Loucy (cell line): ENCODE measurements at regions not wholly inside any gene's neighbourhood (a gene's known extent, or its start where the extent isn't known, plus 50 kb on each side); places are given as distances from the start of the nearest gene placed in this dataset.

Experiments used
- H2AFZ ChIP-seq: fragments of 200-600 bp; sonication (generic); 2 replicates; pipeline ENCODE4 v1.6.0; 2016; ENCODE audit warnings: antibody characterized with exemption, mild to moderate bottlenecking, low read length, moderate library complexity
- H3F3A ChIP-seq: fragments of 200-600 bp; 2 replicates; pipeline ENCODE4 v1.6.0; 2016; ENCODE audit warnings: antibody characterized with exemption, low read depth, mild to moderate bottlenecking
- H3K27me3 ChIP-seq: fragments of 200-600 bp; sonication (generic); 2 replicates; pipeline ENCODE4 v1.6.1; 2014; ENCODE audit warnings: low read length, mild to moderate bottlenecking; ENCODE audit not compliant: insufficient read depth, poor library complexity, severe bottlenecking
- H3K36me3 ChIP-seq: fragments of 200-600 bp; sonication (generic); 2 replicates; pipeline ENCODE4 v1.6.1; 2016; ENCODE audit warnings: low read length; ENCODE audit not compliant: insufficient read depth
- H3K4me1 ChIP-seq: fragments of 200-600 bp; sonication (generic); 2 replicates; pipeline ENCODE4 v1.5.1; 2014; ENCODE audit warnings: low read length, mild to moderate bottlenecking; ENCODE audit not compliant: insufficient read depth, poor library complexity, severe bottlenecking
- H3K4me2 ChIP-seq: fragments of 200-600 bp; sonication (generic); 2 replicates; pipeline ENCODE4 v1.6.0; 2014; ENCODE audit warnings: antibody characterized with exemption, low read length, low read depth, mild to moderate bottlenecking; ENCODE audit not compliant: poor library complexity, severe bottlenecking
- H3K4me3 ChIP-seq: fragments of 200-600 bp; sonication (generic); 2 replicates; pipeline ENCODE4 v1.5.1; 2014; ENCODE audit warnings: low read length, mild to moderate bottlenecking, mixed read lengths; ENCODE audit not compliant: poor library complexity, severe bottlenecking
- H3K79me2 ChIP-seq: fragments of 200-600 bp; sonication (generic); 2 replicates; pipeline ENCODE4 v1.6.1; 2014; ENCODE audit warnings: low read length; ENCODE audit not compliant: insufficient read depth
- H3K9ac ChIP-seq: fragments of 200-600 bp; sonication (generic); 2 replicates; pipeline ENCODE4 v1.6.0; 2014; ENCODE audit warnings: mild to moderate bottlenecking, low read depth, low read length, moderate library complexity; ENCODE audit not compliant: poor library complexity, severe bottlenecking
- H3K9me2 ChIP-seq: fragments of 200-600 bp; sonication (generic); replicated peaks from 2 replicates; pipeline ENCODE4 v1.6.1; 2016; ENCODE audit warnings: low read depth, low read length, mixed read lengths
- H3K9me3 ChIP-seq: fragments of 200-600 bp; sonication (generic); 2 replicates; pipeline ENCODE4 v1.6.1; 2014; ENCODE audit warnings: mild to moderate bottlenecking, antibody characterized with exemption, low read length, low read depth; ENCODE audit not compliant: insufficient read depth
- H4K20me1 ChIP-seq: fragments of 200-600 bp; sonication (generic); 2 replicates; pipeline ENCODE4 v1.6.0; 2014; ENCODE audit warnings: antibody characterized with exemption, low read length, mild to moderate bottlenecking; ENCODE audit not compliant: insufficient read depth, poor library complexity, severe bottlenecking
- CTCF ChIP-seq: fragments of 200-600 bp; sonication (generic); conservative IDR thresholded peaks from 2 replicates; pipeline ENCODE4 v1.5.1; 2014; ENCODE audit warnings: mild to moderate bottlenecking, antibody characterized with exemption, low read length
- EZH2phosphoT487 ChIP-seq: fragments of 200-600 bp; IDR thresholded peaks from 2 replicates; pipeline ENCODE4 v1.6.1; 2018; ENCODE audit warnings: antibody characterized with exemption, mild to moderate bottlenecking, moderate library complexity, borderline replicate concordance

DNA sequence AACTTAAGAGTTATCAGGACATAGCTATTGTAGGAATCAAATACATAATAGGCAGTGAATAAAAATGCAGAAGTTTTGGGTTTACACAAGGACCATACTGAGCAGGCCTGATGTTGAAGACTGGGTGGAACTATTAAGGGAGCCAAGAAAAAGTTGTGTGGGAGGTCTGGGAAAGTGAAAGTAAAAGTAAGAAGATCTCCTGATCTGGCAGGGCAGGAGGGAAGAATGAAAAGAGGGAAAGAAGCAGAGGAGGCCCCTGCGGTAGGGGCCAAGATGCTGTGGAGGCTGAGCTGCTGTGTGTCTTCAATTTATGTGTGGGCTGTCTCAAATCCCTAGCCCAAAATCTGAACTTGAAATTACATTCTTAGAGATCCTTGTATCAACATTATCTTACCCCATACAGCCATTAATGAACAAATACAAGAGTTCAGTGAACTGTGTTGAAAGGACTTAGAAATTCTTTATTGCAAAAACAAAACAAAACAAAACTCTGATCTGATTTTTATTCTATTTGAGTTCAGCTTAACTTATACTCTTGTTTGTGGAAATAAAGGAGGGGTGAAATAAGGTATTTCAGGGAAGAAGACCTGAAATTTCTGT is 1183.8 kb downstream of the HACE1 start:
- Histone ChIP-seq H3K4me2 (peak overlapping the region; percentile 76), H3K27me3 (no peaks in the 10 kb centered on the region), H3K9me2 (no peaks in the 10 kb centered on the region), H4K20me1 (no peaks in the 10 kb centered on the region), H3K9ac (peak overlapping the region; percentile 37), H3K36me3 (no peaks in the 10 kb centered on the region), H3K4me1 (peaks cover 14% of the 10 kb centered on the region), H3F3A (no peaks in the 10 kb centered on the region), H2AFZ (peak overlapping the region; percentile 94), H3K4me3 (peak overlapping the region; percentile 63), H3K79me2 (no peaks in the 10 kb centered on the region), H3K9me3 (no peaks in the 10 kb centered on the region)
- no peak for TF ChIP-seq EZH2phosphoT487
- TF ChIP-seq CTCF, result no peak

- no peaks in the 10 kb centered on the region for H4K20me1 ChIP-seq
- H3K36me3 ChIP-seq, result no peaks in the 10 kb centered on the region
- TF ChIP-seq EZH2phosphoT487, result no peak
- TF ChIP-seq CTCF, result no peak
- H3K9ac ChIP-seq, result no peak overlapping the region
- peak overlapping the region; percentile 76 for H3K4me2 ChIP-seq
- H3K4me3 ChIP-seq, result peak overlapping the region; percentile 63
- H3K9me2 ChIP-seq, result no peaks in the 10 kb centered on the region
- H2AFZ ChIP-seq, result peak overlapping the region; percentile 94
- no peaks in the 10 kb centered on the region for H3K9me3 ChIP-seq
- no peaks in the 10 kb centered on the region for H3K79me2 ChIP-seq
- no peaks in the 10 kb centered on the region for H3F3A ChIP-seq
- H3K27me3 ChIP-seq, result no peaks in the 10 kb centered on the region
- H3K4me1 ChIP-seq, result peaks cover 14% of the 10 kb centered on the region
Measured at GRCh38 chr6:103674790-103675189, 1184.9 kb downstream of the HACE1 start.

DNA sequence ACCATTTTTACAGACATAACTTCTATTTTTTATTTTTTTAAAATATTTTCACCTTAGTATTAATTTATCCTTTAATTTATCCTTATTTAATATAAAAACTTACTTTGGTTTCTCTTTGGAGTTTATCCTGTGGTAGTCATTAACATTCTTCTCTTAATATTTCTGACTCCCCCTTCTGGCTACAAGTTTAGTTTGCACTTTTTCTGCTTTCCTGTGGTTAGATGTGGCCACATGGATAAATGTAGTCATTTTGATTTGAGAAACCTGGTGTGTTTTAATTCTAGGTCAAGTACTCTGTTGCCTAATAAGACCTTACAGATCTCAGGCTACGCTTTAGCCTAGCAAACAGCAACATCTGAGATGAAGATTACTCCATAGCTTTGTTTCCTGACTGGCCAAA is 1187.5 kb downstream of the HACE1 start:
- Histone ChIP-seq H3K9ac (no peak overlapping the region), H3K27me3 (no peaks in the 10 kb centered on the region), H3K4me3 (no peak overlapping the region), H2AFZ (no peak overlapping the region), H3K9me3 (no peaks in the 10 kb centered on the region), H3K36me3 (no peaks in the 10 kb centered on the region), H4K20me1 (no peaks in the 10 kb centered on the region), H3K4me2 (no peak overlapping the region), H3K9me2 (no peaks in the 10 kb centered on the region), H3K4me1 (peaks cover 14% of the 10 kb centered on the region), H3F3A (no peaks in the 10 kb centered on the region), H3K79me2 (no peaks in the 10 kb centered on the region)
- TF ChIP-seq EZH2phosphoT487 (no peak), CTCF (peak; percentile 49)
